Trophoblast cell (in vitro differentiated cells and primary cell): ENCODE measurements at regions not wholly inside any gene's neighbourhood (a gene's known extent, or its start where the extent isn't known, plus 50 kb on each side); places are given as distances from the start of the nearest gene placed in this dataset.

ENCODE experiments used
- DNase-seq, 2 donors: peaks; one replicate each; pipeline ENCODE4 v3.0.0-alpha.2; 2016
- H2AFZ ChIP-seq: 2 replicates; pipeline ENCODE4 v1.6.1; 2013; ENCODE audit warnings: low read length, moderate library complexity, mild to moderate bottlenecking; ENCODE audit not compliant: insufficient read depth, poor library complexity
- H2AK5ac ChIP-seq: 2 replicates; pipeline ENCODE4 v1.6.1; 2013; ENCODE audit warnings: mild to moderate bottlenecking, low read length
- H2BK120ac ChIP-seq: 2 replicates; pipeline ENCODE4 v1.6.1; 2013; ENCODE audit warnings: low read length, mild to moderate bottlenecking, moderate library complexity; ENCODE audit not compliant: insufficient read depth, poor library complexity
- H2BK12ac ChIP-seq: 2 replicates; pipeline ENCODE4 v1.6.1; 2013; ENCODE audit warnings: mild to moderate bottlenecking, low read length, moderate library complexity
- H2BK5ac ChIP-seq: 2 replicates; pipeline ENCODE4 v1.6.1; 2013; ENCODE audit warnings: low read length, low read depth, moderate library complexity, mild to moderate bottlenecking; ENCODE audit not compliant: poor library complexity
- H3K14ac ChIP-seq: 2 replicates; pipeline ENCODE4 v1.6.1; 2013; ENCODE audit warnings: mild to moderate bottlenecking, low read length
- H3K18ac ChIP-seq: 2 replicates; pipeline ENCODE4 v1.6.1; 2013; ENCODE audit warnings: mild to moderate bottlenecking, low read length
- H3K23ac ChIP-seq: 2 replicates; pipeline ENCODE4 v1.6.1; 2013; ENCODE audit warnings: low read length
- H3K27ac ChIP-seq: 2 replicates; pipeline ENCODE4 v1.5.1; 2013; ENCODE audit warnings: low read depth, mild to moderate bottlenecking, inconsistent platforms, low read length, moderate library complexity
- H3K27me3 ChIP-seq: 2 replicates; pipeline ENCODE4 v1.6.1; 2013; ENCODE audit warnings: inconsistent platforms, mild to moderate bottlenecking, low read length, moderate library complexity; ENCODE audit not compliant: insufficient read depth
- H3K36me3 ChIP-seq, 2 experiments: 1 replicate in 1 of 2; 2 replicates in 1 of 2; pipeline ENCODE4 v1.6.1; 2013; ENCODE audit warnings: low read length in 2 of 2, mild to moderate bottlenecking in 2 of 2, moderate library complexity in 1 of 2; ENCODE audit not compliant: insufficient read depth in 2 of 2, control insufficient read depth in 1 of 2
- H3K4ac ChIP-seq: 2 replicates; pipeline ENCODE4 v1.6.1; 2013; ENCODE audit warnings: low read depth, mild to moderate bottlenecking, low read length, moderate library complexity
- H3K4me1 ChIP-seq, 2 experiments: 1 replicate in 1 of 2; 2 replicates in 1 of 2; pipeline ENCODE4 v1.6.1; 2013; ENCODE audit warnings: low read length in 2 of 2, mild to moderate bottlenecking in 2 of 2, moderate library complexity in 1 of 2; ENCODE audit not compliant: insufficient read depth in 2 of 2, control insufficient read depth in 1 of 2
- H3K4me2 ChIP-seq: 2 replicates; pipeline ENCODE4 v1.6.1; 2013; ENCODE audit warnings: inconsistent platforms, mild to moderate bottlenecking, low read length, moderate library complexity
- H3K4me3 ChIP-seq: 2 replicates; pipeline ENCODE4 v1.5.1; 2013; ENCODE audit warnings: mild to moderate bottlenecking, low read depth, low read length, inconsistent platforms
- H3K79me1 ChIP-seq: one replicate; pipeline ENCODE4 v1.6.1; 2013; ENCODE audit warnings: low read length
- H3K79me2 ChIP-seq: 2 replicates; pipeline ENCODE4 v1.6.1; 2013; ENCODE audit warnings: low read length, mild to moderate bottlenecking; ENCODE audit not compliant: control insufficient read depth, insufficient read depth, poor library complexity
- H3K9ac ChIP-seq: 2 replicates; pipeline ENCODE4 v1.6.1; 2013; ENCODE audit warnings: mild to moderate bottlenecking, low read length
- H3K9me3 ChIP-seq: 2 replicates; pipeline ENCODE4 v1.6.1; 2013; ENCODE audit warnings: low read depth, mild to moderate bottlenecking, control low read depth, inconsistent platforms, low read length; ENCODE audit not compliant: insufficient read depth
- H4K12ac ChIP-seq: 2 replicates; pipeline ENCODE4 v1.6.1; 2013; ENCODE audit warnings: low read depth, mild to moderate bottlenecking, low read length, moderate library complexity
- H4K8ac ChIP-seq: 2 replicates; pipeline ENCODE4 v1.6.1; 2013; ENCODE audit warnings: low read depth, mild to moderate bottlenecking, low read length, moderate library complexity
- H4K91ac ChIP-seq: one replicate; pipeline ENCODE4 v1.6.1; 2013; ENCODE audit warnings: low read depth, mild to moderate bottlenecking, low read length, moderate library complexity
- WGBS: extraction: QIAGEN DNeasy Blood & Tissue Kit; methylation state at CpG from one replicate; pipeline ENCODE4 v1.1.7; 2013; ENCODE audit warnings: missing lambda C conversion rate; ENCODE audit not compliant: insufficient read length, insufficient coverage; ENCODE audit errors: extremely low coverage; 5-methylcytosine and 5-hydroxymethylcytosine counted together

- Histone ChIP-seq H3K9me3 (no peaks in the 10 kb centered on the region), H4K91ac (no peak overlapping the region), H4K8ac (no peak overlapping the region), H4K12ac (no peak overlapping the region), H3K4me2 (no peak overlapping the region), H2AK5ac (no peak overlapping the region), H3K79me2 (no peaks in the 10 kb centered on the region), H3K4ac (no peak overlapping the region), H2AFZ (no peak overlapping the region), H3K18ac (no peak overlapping the region), H3K27ac (no peak overlapping the region), H3K23ac (no peak overlapping the region), H3K14ac (no peak overlapping the region), H3K4me1 (no peaks in the 10 kb centered on the region), H3K36me3 (no peaks in the 10 kb centered on the region), H2BK120ac (no peak overlapping the region), H3K79me1 (no peaks in the 10 kb centered on the region), H3K9ac (no peak overlapping the region), H2BK12ac (no peak overlapping the region), H3K27me3 (no peaks in the 10 kb centered on the region), H2BK5ac (no peak overlapping the region), H3K4me3 (no peak overlapping the region)
- DNase-seq, result no peak
These were observed 911.7 kb upstream of the POU3F3 start for GRCh38 chr2:103942199-103942598.

GRCh38 chr2:103945083-103945482 lies 908.8 kb upstream of the POU3F3 start:
- Histone ChIP-seq H4K91ac (no peak overlapping the region), H4K12ac (no peak overlapping the region), H3K27me3 (no peaks in the 10 kb centered on the region), H4K8ac (no peak overlapping the region), H3K14ac (no peak overlapping the region), H3K9me3 (no peaks in the 10 kb centered on the region), H2BK12ac (no peak overlapping the region), H3K79me1 (no peaks in the 10 kb centered on the region), H3K23ac (no peak overlapping the region), H3K79me2 (no peaks in the 10 kb centered on the region), H3K4me1 (no peaks in the 10 kb centered on the region), H2BK5ac (no peak overlapping the region), H3K4me2 (no peak overlapping the region), H2AK5ac (no peak overlapping the region), H2AFZ (no peak overlapping the region), H3K36me3 (no peaks in the 10 kb centered on the region), H3K9ac (no peak overlapping the region), H3K4ac (no peak overlapping the region), H3K27ac (no peak overlapping the region), H3K18ac (no peak overlapping the region), H3K4me3 (no peak overlapping the region), H2BK120ac (no peak overlapping the region)
- no CpG with 5 or more reads among the region's 2 CpGs for WGBS
- no peak for DNase-seq

GRCh38 chr2:103959174-103960128 lies 894.5 kb upstream of the POU3F3 start:
- Histone ChIP-seq H2AK5ac (no peak overlapping the region), H4K8ac (no peak overlapping the region), H3K27ac (no peak overlapping the region), H3K18ac (no peak overlapping the region), H3K27me3 (no peaks in the 10 kb centered on the region), H3K79me2 (no peaks in the 10 kb centered on the region), H3K4me1 (no peaks in the 10 kb centered on the region), H3K4me3 (no peak overlapping the region), H3K36me3 (no peaks in the 10 kb centered on the region), H2AFZ (no peak overlapping the region), H3K79me1 (no peaks in the 10 kb centered on the region), H3K4ac (no peak overlapping the region), H2BK5ac (no peak overlapping the region), H4K12ac (no peak overlapping the region), H2BK120ac (no peak overlapping the region), H2BK12ac (no peak overlapping the region), H3K4me2 (no peak overlapping the region), H4K91ac (no peak overlapping the region), H3K9me3 (no peaks in the 10 kb centered on the region), H3K14ac (no peak overlapping the region), H3K9ac (no peak overlapping the region), H3K23ac (no peak overlapping the region)
- DNase-seq, result peak in 1 of 2 donors; percentile 44
- WGBS, result no CpG with 5 or more reads among the region's 9 CpGs

- no peaks in the 10 kb centered on the region for H3K9me3 ChIP-seq
- no peak overlapping the region for H4K91ac ChIP-seq
- no peak overlapping the region for H2AK5ac ChIP-seq
- H3K36me3 ChIP-seq, result no peaks in the 10 kb centered on the region
- H4K8ac ChIP-seq, result no peak overlapping the region
- H3K79me1 ChIP-seq, result no peaks in the 10 kb centered on the region
- H3K9ac ChIP-seq, result no peak overlapping the region
- H3K18ac ChIP-seq, result no peak overlapping the region
- H3K27me3 ChIP-seq, result no peaks in the 10 kb centered on the region
- no peak overlapping the region for H2BK5ac ChIP-seq
- no peak overlapping the region for H4K12ac ChIP-seq
- H2AFZ ChIP-seq, result no peak overlapping the region
- DNase-seq, result no peak
- no peak overlapping the region for H3K4me3 ChIP-seq
- H3K4me1 ChIP-seq, result no peaks in the 10 kb centered on the region
- no peak overlapping the region for H3K23ac ChIP-seq
- no peak overlapping the region for H2BK12ac ChIP-seq
- WGBS, result no CpG with 5 or more reads among the region's 1 CpG
- H2BK120ac ChIP-seq, result no peak overlapping the region
- no peaks in the 10 kb centered on the region for H3K79me2 ChIP-seq
- H3K27ac ChIP-seq, result no peak overlapping the region
- no peak overlapping the region for H3K4me2 ChIP-seq
- H3K14ac ChIP-seq, result no peak overlapping the region
- H3K4ac ChIP-seq, result no peak overlapping the region
These were observed 893.8 kb upstream of the POU3F3 start for GRCh38 chr2:103960129-103960513.
